MG63 (cell line): ENCODE measurements at regions not wholly inside any gene's neighbourhood (a gene's known extent, or its start where the extent isn't known, plus 50 kb on each side); places are given as distances from the start of the nearest gene placed in this dataset.

ENCODE experiments used
- DNase-seq: peaks from one replicate; pipeline ENCODE4 v3.0.0-alpha.2; 2020
- H3K27me3 ChIP-seq: fragments of 250-450 bp; sonication (Bioruptor Pico); 2 replicates; pipeline ENCODE4 v1.5.1; 2020; ENCODE audit warnings: mild to moderate bottlenecking, moderate library complexity
- H3K36me3 ChIP-seq: fragments of 250-450 bp; sonication (Bioruptor Pico); 2 replicates; pipeline ENCODE4 v1.5.1; 2020; ENCODE audit warnings: mild to moderate bottlenecking, moderate library complexity
- H3K4me3 ChIP-seq: fragments of 250-450 bp; sonication (Bioruptor Pico); 2 replicates; pipeline ENCODE4 v1.5.1; 2020; ENCODE audit warnings: mild to moderate bottlenecking, moderate library complexity
- H3K9me3 ChIP-seq: fragments of 250-450 bp; sonication (Bioruptor Pico); 2 replicates; pipeline ENCODE4 v1.5.1; 2020; ENCODE audit warnings: mild to moderate bottlenecking, moderate library complexity

GRCh38 chr3:194279701-194280360, 71.3 kb downstream of the CPN2 start:
- Histone ChIP-seq H3K36me3 (no peaks in the 10 kb centered on the region), H3K9me3 (no peaks in the 10 kb centered on the region), H3K4me3 (no peak overlapping the region), H3K27me3 (no peaks in the 10 kb centered on the region)
- DNase-seq: no peak

GRCh38 chr3:194280777-194281176, 70.4 kb downstream of the CPN2 start:
- no peaks in the 10 kb centered on the region for H3K9me3 ChIP-seq
- no peaks in the 10 kb centered on the region for H3K27me3 ChIP-seq

GRCh38 chr3:194281306-194281705, 69.8 kb downstream of the CPN2 start:
- Histone ChIP-seq H3K9me3 (no peaks in the 10 kb centered on the region), H3K27me3 (no peaks in the 10 kb centered on the region), H3K36me3 (no peaks in the 10 kb centered on the region)

More at GRCh38 chr3:194280777-194281176, 70.4 kb downstream of the CPN2 start:
- Histone ChIP-seq H3K4me3 (no peak overlapping the region), H3K36me3 (no peaks in the 10 kb centered on the region)
- DNase-seq: no peak

GRCh38 chr3:194281766-194282165, 69.4 kb downstream of the CPN2 start:
- Histone ChIP-seq H3K9me3 (no peaks in the 10 kb centered on the region), H3K27me3 (no peaks in the 10 kb centered on the region), H3K4me3 (no peak overlapping the region), H3K36me3 (no peaks in the 10 kb centered on the region)
- no peak for DNase-seq

More at GRCh38 chr3:194281306-194281705, 69.8 kb downstream of the CPN2 start:
- no peak for DNase-seq
- no peak overlapping the region for H3K4me3 ChIP-seq

GRCh38 chr3:194282436-194283122, 68.5 kb downstream of the CPN2 start:
- Histone ChIP-seq H3K9me3 (no peaks in the 10 kb centered on the region), H3K27me3 (no peaks in the 10 kb centered on the region), H3K36me3 (no peaks in the 10 kb centered on the region), H3K4me3 (no peak overlapping the region)
- DNase-seq: no peak

GRCh38 chr3:194283221-194284006, 67.7 kb downstream of the CPN2 start:
- H3K36me3 ChIP-seq: no peaks in the 10 kb centered on the region
- no peaks in the 10 kb centered on the region for H3K27me3 ChIP-seq
- H3K9me3 ChIP-seq: no peaks in the 10 kb centered on the region
- peak; percentile 87 for DNase-seq
- no peak overlapping the region for H3K4me3 ChIP-seq

- no peak for DNase-seq
- H3K4me3 ChIP-seq: no peak overlapping the region
- H3K9me3 ChIP-seq: no peaks in the 10 kb centered on the region
- H3K27me3 ChIP-seq: no peaks in the 10 kb centered on the region
- no peaks in the 10 kb centered on the region for H3K36me3 ChIP-seq
Observed at GRCh38 chr3:194284351-194284750, 66.8 kb downstream of the CPN2 start.

GRCh38 chr3:194285024-194285849, 65.9 kb downstream of the CPN2 start:
- DNase-seq: peak; percentile 75
- H3K36me3 ChIP-seq: no peaks in the 10 kb centered on the region
- H3K4me3 ChIP-seq: no peak overlapping the region
- H3K9me3 ChIP-seq: no peaks in the 10 kb centered on the region
- no peaks in the 10 kb centered on the region for H3K27me3 ChIP-seq

- Histone ChIP-seq H3K9me3 (peaks cover under 1% of the 10 kb centered on the region; the same call in 1 of the 2 replicates), H3K4me3 (no peak overlapping the region), H3K27me3 (no peaks in the 10 kb centered on the region), H3K36me3 (no peaks in the 10 kb centered on the region)
- DNase-seq: no peak
Observed at GRCh38 chr3:194285850-194286197, 65.3 kb downstream of the CPN2 start.

GRCh38 chr3:194286375-194287146, 64.6 kb downstream of the CPN2 start:
- peaks cover 2% of the 10 kb centered on the region; the same call in 1 of the 2 replicates for H3K9me3 ChIP-seq
- H3K4me3 ChIP-seq: no peak overlapping the region
- DNase-seq: no peak
- H3K36me3 ChIP-seq: no peaks in the 10 kb centered on the region
- no peaks in the 10 kb centered on the region for H3K27me3 ChIP-seq

- peaks cover 2% of the 10 kb centered on the region; the same call in 1 of the 2 replicates for H3K9me3 ChIP-seq
- H3K36me3 ChIP-seq: no peaks in the 10 kb centered on the region
- H3K27me3 ChIP-seq: no peaks in the 10 kb centered on the region
- DNase-seq: no peak
- no peak overlapping the region for H3K4me3 ChIP-seq
Observed at GRCh38 chr3:194287374-194287773, 63.8 kb downstream of the CPN2 start.

GRCh38 chr3:194287977-194288706, 63.0 kb downstream of the CPN2 start:
- H3K27me3 ChIP-seq: no peaks in the 10 kb centered on the region
- no peak overlapping the region for H3K4me3 ChIP-seq
- H3K9me3 ChIP-seq: peaks cover 2% of the 10 kb centered on the region; the same call in 1 of the 2 replicates
- H3K36me3 ChIP-seq: no peaks in the 10 kb centered on the region
- DNase-seq: no peak
